Endothelial cell of umbilical vein (primary cell): ENCODE measurements at regions not wholly inside any gene's neighbourhood (a gene's known extent, or its start where the extent isn't known, plus 50 kb on each side); places are given as distances from the start of the nearest gene placed in this dataset.

Source experiments
- BruUV-seq: library from RNA; stranded (reverse); fragments of 400-500 nt; replicated peaks from 2 replicates; lab custom pipeline; 2021; lab: Mats Ljungman, UMichigan
- CTCF ChIA-PET: fragments of 300-600, 350-600 bp; sonication (Branson Sonifier 250); formaldehyde crosslinking; loops from one replicate; lab custom pipeline; 2021; ENCODE audit warnings: antibody characterized with exemption, inconsistent platforms; lab: Charles Lee
- POLR2A ChIA-PET: fragments of 300-600, 350-600 bp; sonication (Branson Sonifier 250); formaldehyde crosslinking; loops from one replicate; lab custom pipeline; 2021; ENCODE audit warnings: antibody characterized with exemption, inconsistent platforms; lab: Charles Lee
- DNase-seq: peaks from one replicate; pipeline ENCODE4 v3.0.0-alpha.2; 2011; ENCODE audit warnings: low read depth, low spot score
- FAIRE-seq: peaks from 2 replicates; lab custom pipeline; 2011; peaks lifted over from hg19 to GRCh38; lab: Jason Lieb, UNC
- H2AFZ ChIP-seq: 2 replicates; pipeline ENCODE4 v1.6.0; 2012; ENCODE audit warnings: low read depth, low read length, control low read depth, inconsistent platforms
- H3K27ac ChIP-seq: 2 replicates; pipeline ENCODE4 v1.5.1; 2011; ENCODE audit warnings: low read depth, mild to moderate bottlenecking, control low read depth, low read length, moderate library complexity; ENCODE audit not compliant: insufficient read depth
- H3K27me3 ChIP-seq, 2 experiments: 2 replicates each; pipeline versions ENCODE4 v1.6.0 to v1.6.1; 2011; ENCODE audit warnings: low read length in 2 of 2, mixed read lengths in 1 of 2; ENCODE audit not compliant: control insufficient read depth in 2 of 2, insufficient read depth in 2 of 2
- H3K36me3 ChIP-seq, 2 experiments: 2 replicates in 1 of 2; 3 replicates in 1 of 2; pipeline ENCODE4 v1.5.1; 2011; ENCODE audit warnings: low read length in 2 of 2, mild to moderate bottlenecking in 1 of 2, moderate library complexity in 1 of 2; ENCODE audit not compliant: control insufficient read depth in 2 of 2, insufficient read depth in 2 of 2; ENCODE audit errors: extremely low read depth in 1 of 2
- H3K4me1 ChIP-seq: 3 replicates; pipeline ENCODE4 v1.5.1; 2011; ENCODE audit warnings: mild to moderate bottlenecking, low read length; ENCODE audit not compliant: control insufficient read depth, insufficient read depth; ENCODE audit errors: extremely low read depth
- H3K4me2 ChIP-seq: 2 replicates; pipeline ENCODE4 v1.6.1; 2011; ENCODE audit warnings: low read length, control low read depth, mixed read lengths; ENCODE audit not compliant: insufficient read depth
- H3K4me3 ChIP-seq, 3 experiments: fragments of 200-600 bp in 1 of 3; sonication (generic), shearing (Covaris generic) in 1 of 3; replicated peaks in 1 of 3; 2 replicates each; pipeline ENCODE4 v1.5.1; 2011 to 2016; ENCODE audit warnings: control low read depth in 3 of 3, low read length in 3 of 3, mild to moderate bottlenecking in 2 of 3, inconsistent platforms in 1 of 3, low read depth in 1 of 3, moderate library complexity in 1 of 3; ENCODE audit not compliant: insufficient read depth in 1 of 3
- H3K79me2 ChIP-seq: 2 replicates; pipeline ENCODE4 v1.6.0; 2012; ENCODE audit warnings: low read length, inconsistent platforms; ENCODE audit not compliant: control insufficient read depth, insufficient read depth
- H3K9ac ChIP-seq: replicated peaks from 2 replicates; pipeline ENCODE3; 2011; ENCODE audit warnings: low read length, control low read depth; ENCODE audit not compliant: insufficient read depth; ENCODE audit errors: extremely low read depth
- H3K9me1 ChIP-seq: replicated peaks from 3 replicates; pipeline ENCODE4 v1.6.0; 2011; ENCODE audit warnings: mild to moderate bottlenecking, low read length; ENCODE audit not compliant: control insufficient read depth, insufficient read depth; ENCODE audit errors: extremely low read depth
- H3K9me3 ChIP-seq: replicated peaks from 2 replicates; pipeline ENCODE4 v1.5.1; 2012; ENCODE audit warnings: low read length, inconsistent platforms; ENCODE audit not compliant: control insufficient read depth, insufficient read depth
- H4K20me1 ChIP-seq: replicated peaks from 2 replicates; pipeline ENCODE3; 2011; ENCODE audit warnings: mild to moderate bottlenecking, low read length; ENCODE audit not compliant: control insufficient read depth, insufficient read depth; ENCODE audit errors: extremely low read depth
- CTCF ChIP-seq, 2 donors: IDR thresholded peaks; 1 replicate in 1 of 2; 2 replicates in 1 of 2; pipeline ENCODE4 v1.5.1; 2011; ENCODE audit warnings: low read length in 2 of 2, mild to moderate bottlenecking in 2 of 2, moderate library complexity in 2 of 2, control low read depth in 1 of 2, inconsistent platforms in 1 of 2, low read depth in 1 of 2; ENCODE audit not compliant: insufficient read depth in 1 of 2; ENCODE audit errors: extremely low read depth in 1 of 2
- EZH2 ChIP-seq: IDR thresholded peaks from 2 replicates; pipeline ENCODE4 v1.6.1; 2012; ENCODE audit warnings: borderline replicate concordance, low read depth, mild to moderate bottlenecking, moderate library complexity, low read length, inconsistent platforms; ENCODE audit not compliant: severe bottlenecking
- FOS ChIP-seq: IDR thresholded peaks from 2 replicates; pipeline ENCODE4 v1.6.1; 2011; ENCODE audit warnings: mild to moderate bottlenecking, low read length, moderate library complexity, borderline replicate concordance; ENCODE audit not compliant: insufficient read depth
- GATA2 ChIP-seq: IDR thresholded peaks from 2 replicates; pipeline ENCODE4 v1.7.0; 2011; ENCODE audit warnings: low read depth, mild to moderate bottlenecking, moderate library complexity, mixed read lengths, low read length; ENCODE audit not compliant: insufficient read length, insufficient read depth
- JUN ChIP-seq: IDR thresholded peaks from 2 replicates; pipeline ENCODE4 v1.6.1; 2011; ENCODE audit warnings: borderline replicate concordance, low read depth; ENCODE audit not compliant: insufficient read length, insufficient read depth
- MAX ChIP-seq: IDR thresholded peaks from 2 replicates; pipeline ENCODE4 v1.6.1; 2011; ENCODE audit not compliant: insufficient read depth, insufficient read length
- MYC ChIP-seq: IDR thresholded peaks from one replicate; pipeline ENCODE4 v1.6.1; 2011; ENCODE audit warnings: mild to moderate bottlenecking, low read depth, low read length
- POLR2A ChIP-seq: IDR thresholded peaks from 2 replicates; pipeline ENCODE4 v1.6.1; 2012; ENCODE audit warnings: low read depth, mild to moderate bottlenecking, control low read depth, low read length
- POLR2AphosphoS5 ChIP-seq: IDR thresholded peaks from 2 replicates; pipeline ENCODE4 v1.6.1; 2012; ENCODE audit warnings: low read depth, mild to moderate bottlenecking, control low read depth, low read length, moderate library complexity; ENCODE audit not compliant: insufficient read depth
- dilution Hi-C: fragments of 300-500 bp; cut with MboI; formaldehyde crosslinking; loops from one replicate; pipeline ENCODE4 v1.15.0; 2019; ENCODE audit warnings: low sequenced_read_pairs; ENCODE audit not compliant: extremely low pct_ligation_motif_present
- intact Hi-C: fragments of 100-400 bp; cut with micrococcal nuclease; formaldehyde crosslinking; loops from one replicate; pipeline ENCODE4 v1.10.0; 2022

GRCh38 chr1:190540366-190540765 is 62.7 kb upstream of the BRINP3 start:
- Histone ChIP-seq H3K9me3 (no peaks in the 10 kb centered on the region), H3K4me3 (no peak overlapping the region), H3K4me1 (no peaks in the 10 kb centered on the region), H3K9me1 (no peaks in the 10 kb centered on the region), H3K36me3 (no peaks in the 10 kb centered on the region), H2AFZ (no peak overlapping the region), H3K4me2 (no peak overlapping the region), H4K20me1 (no peaks in the 10 kb centered on the region), H3K9ac (no peak overlapping the region), H3K79me2 (no peaks in the 10 kb centered on the region), H3K27ac (no peak overlapping the region), H3K27me3 (no peaks in the 10 kb centered on the region)
- TF ChIP-seq POLR2AphosphoS5 (no peak), FOS (no peak), GATA2 (no peak), POLR2A (no peak), MYC (no peak), EZH2 (no peak), CTCF (IDR thresholded peaks at IDR 0.05; ENCODE audit: extremely low read depth in 1 of 2, insufficient read depth in 1 of 2, low read depth in 1 of 2, low read length in 2 of 2) (no peak), JUN (no peak), MAX (no peak)
- no peak for FAIRE-seq
- BruUV-seq, result no TSS peak
- no peak for DNase-seq
- ChIA-PET CTCF (no interaction called here), POLR2A (no interaction called here)
- dilution Hi-C loops, result no loop called here
- intact Hi-C loops, result no loop called here
